Stimulated activated CD8-positive, alpha-beta memory T cell treated with anti-CD3 and anti-CD28 coated beads, Interleukin-7, amount 100 ng/mL, for 48 hours (primary cell): ENCODE measurements at regions not wholly inside any gene's neighbourhood (a gene's known extent, or its start where the extent isn't known, plus 50 kb on each side); places are given as distances from the start of the nearest gene placed in this dataset.
"Not testable (repeated sequence)": the region's sequence is repeated elsewhere in the genome, so short reads cannot be mapped to it uniquely, and the experiment has no call there.

Experiments used
- DNase-seq, 2 donors: peaks; one replicate each; pipeline ENCODE4 v3.0.0-alpha.2; 2020; ENCODE audit warnings: low read depth in 1 of 2; ENCODE audit errors: extremely low read depth in 1 of 2

DNA sequence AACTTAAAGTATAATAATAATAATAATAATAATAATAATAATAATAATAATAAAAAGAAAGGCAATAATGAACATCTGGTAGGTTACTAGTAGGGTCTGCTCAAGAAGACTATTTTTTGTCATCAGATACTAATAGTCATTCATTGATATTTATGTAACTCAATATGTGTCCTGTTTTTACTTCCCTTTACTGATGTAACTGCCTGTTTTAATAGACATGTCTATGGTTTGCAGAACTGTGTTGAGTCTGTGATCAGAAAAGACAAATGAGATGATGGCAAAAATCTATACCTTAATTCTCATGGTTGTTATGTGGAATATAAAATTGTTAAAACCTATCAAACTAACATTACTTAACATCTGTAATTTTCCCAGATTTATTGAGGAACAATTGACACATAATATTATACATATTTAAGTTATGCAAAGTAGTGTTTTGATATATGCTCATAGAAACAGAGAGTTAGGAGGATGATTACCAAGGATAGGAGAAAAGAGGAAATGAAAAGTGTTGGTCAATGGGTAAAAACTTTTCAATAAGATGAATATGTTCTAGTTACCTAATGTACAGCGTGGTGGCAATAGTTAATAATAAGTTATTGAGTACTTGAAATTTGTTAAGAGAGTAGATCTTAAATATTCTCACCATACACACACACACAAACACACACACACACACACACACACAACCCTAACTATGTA lies 699.4 kb downstream of the ZPLD1 start:
- no peak for DNase-seq

DNA sequence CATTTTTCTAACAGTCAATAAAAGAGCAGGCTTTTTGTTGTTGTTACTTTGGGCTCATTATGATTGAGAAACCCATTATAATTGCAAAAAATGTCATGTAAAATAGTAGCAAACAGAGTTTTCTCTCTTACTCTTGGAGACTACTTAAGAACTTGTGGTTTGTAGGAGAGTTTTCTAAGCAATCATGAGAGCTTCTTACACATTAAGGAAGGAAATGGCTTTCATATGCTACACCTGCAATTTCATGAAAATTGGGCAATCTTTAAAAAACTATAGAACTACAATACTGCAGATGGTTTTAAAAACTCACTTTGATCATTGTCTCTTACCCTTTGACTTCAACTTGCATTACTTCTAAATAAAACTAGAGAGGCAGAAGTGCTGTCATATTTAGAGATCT lies 701.8 kb downstream of the ZPLD1 start:
- no peak for DNase-seq

DNA sequence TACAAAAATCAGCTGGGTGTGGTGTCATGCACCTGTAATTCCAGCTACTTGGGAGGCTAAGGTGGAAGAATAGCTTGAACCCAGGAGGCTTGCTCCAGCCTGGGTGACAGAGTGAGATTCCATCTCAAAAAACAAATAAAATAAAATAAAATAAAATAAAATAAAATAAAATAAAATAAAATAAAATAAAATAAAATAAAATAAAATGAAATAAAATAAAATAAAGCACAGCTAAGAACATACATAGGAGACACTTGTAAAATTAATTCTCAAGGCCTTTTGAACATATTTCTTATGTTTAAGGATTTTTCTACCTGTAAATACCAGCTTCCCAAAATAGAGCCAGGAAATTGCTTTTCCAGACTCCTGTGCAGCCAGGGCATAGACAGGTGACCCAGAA lies 703.0 kb downstream of the ZPLD1 start:
- no peak for DNase-seq

DNA sequence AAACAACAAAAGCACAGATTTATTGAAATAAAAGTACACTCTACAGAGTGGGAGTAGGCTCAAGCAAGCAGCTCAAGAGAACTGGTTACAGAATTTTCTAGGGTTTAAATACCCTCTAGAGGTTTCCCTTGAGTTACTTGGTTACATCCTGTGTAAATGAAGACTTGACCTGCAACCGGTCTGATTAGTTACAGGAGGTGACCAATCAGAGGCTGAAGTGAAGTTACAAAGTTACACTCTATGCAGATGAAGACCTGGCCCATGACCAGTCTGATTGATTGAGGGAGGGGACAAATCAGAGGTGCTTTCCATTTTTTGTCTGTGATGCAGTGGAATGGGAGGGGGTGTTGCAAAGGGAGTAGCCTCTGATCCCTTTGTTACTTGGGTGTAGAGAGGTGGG lies 723.4 kb downstream of the ZPLD1 start:
- DNase-seq, result no peak

DNA sequence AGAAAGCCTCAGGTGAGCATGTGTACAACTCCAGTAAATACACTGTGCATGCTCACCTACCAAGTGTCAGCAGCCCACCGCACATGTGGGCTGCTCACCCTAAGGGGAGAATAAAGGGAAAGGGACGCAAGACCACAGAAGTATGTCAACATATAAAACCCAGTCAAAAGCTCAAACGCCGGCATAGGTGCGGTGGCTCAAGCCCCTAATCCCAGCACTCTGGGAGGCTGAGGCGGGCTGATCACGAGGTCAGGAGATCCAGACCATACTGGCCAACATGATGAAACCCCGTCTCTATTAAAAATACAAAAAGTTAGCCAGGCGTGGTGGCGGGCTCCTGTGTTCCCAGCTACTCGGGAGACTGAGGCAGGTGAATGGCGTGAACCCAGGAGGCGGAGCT lies 732.1 kb downstream of the ZPLD1 start:
- DNase-seq, result no peak

DNA sequence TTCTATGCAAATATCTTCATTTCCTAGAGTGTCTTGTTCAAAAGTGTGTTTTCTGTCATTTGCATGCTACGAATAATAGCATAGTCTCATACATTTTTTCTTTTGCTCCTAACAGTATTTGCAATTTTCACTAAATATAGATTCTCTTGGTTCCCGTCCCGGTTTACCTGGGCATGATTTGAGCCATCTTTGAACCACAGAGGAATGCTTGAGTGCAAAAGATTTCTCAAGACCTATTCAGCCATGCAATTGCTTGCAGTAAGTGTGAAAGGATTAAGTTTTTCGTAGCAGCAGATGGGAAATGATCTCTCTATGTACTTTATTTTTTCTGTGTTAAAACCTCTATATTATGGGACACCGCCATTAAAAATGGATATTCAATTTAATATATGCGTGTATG lies 733.0 kb downstream of the ZPLD1 start:
- no peak for DNase-seq

DNA sequence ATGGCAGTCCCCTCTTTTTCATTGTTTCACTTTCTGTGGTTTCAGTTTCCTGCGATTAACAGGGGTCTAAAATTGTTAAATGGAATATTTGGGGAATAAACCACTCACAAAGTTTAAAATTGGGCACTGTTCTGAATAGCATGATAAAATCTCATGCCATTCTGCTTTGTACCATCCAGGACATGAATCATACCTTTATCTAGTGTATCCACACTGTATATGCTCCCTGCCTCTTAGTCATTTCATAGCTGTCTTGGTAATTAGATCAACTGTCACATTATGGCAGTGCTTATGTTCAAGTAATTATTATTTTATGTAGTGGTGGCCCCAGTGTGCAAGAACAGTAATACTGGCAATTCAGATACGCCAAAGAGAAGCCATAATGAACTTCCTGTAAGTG lies 734.5 kb downstream of the ZPLD1 start:
- DNase-seq, result no peak

DNA sequence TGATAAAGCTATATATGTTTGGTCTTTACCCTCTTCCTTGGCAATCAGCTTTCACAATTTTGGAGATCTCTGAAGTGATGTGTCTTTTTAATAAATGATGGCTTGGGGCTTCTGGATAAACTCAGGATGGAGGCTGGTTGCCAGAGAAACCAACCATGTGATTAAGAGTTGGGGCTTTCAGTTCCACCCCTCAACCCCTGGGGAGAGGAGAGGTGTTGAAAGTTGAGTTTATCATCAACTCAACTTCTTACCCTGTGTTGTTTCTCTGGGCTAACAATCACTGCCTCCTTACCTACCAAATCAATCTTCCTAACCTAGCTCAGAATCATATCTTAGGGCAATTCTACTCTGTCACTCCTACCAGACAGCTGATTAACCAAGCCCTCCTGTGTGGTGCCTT lies 735.8 kb downstream of the ZPLD1 start:
- no peak for DNase-seq

DNA sequence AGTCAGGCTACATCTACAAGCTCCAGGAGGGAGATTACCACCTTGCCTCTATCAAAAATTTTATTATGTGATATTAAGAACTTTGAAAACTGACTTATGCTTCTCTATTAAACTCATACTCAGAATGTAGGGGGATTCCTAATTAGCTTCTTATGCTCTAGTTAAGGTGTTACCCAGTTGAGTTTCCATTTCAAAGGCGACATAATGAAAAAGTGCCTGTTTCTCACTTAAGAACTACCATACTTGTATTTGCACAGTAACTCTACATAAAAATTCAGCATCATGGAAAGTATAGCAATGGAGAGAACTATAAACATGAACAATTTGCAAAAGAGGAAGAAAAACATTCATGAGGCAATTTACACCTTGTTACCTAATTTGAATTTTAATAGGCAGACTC lies 739.1 kb downstream of the ZPLD1 start:
- DNase-seq, result no peak

DNA sequence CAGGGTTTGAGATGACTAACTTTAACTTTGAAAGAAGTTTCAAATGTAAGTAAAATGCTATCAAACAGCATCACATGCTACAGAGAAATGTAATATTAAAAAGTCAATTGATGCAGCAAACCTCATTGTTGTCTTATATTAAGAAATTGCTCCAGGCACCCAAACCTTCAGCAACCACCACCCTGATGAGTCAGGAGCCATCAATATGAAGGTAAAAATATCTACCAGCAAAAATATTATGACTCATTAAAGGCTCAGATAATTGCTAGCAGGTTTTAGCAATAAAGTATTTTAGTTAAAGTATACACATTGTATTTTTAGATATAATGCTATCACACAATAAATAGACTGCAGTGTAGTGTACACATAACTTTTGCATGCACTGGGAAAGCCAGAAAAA lies 746.3 kb downstream of the ZPLD1 start:
- DNase-seq, result no peak

DNA sequence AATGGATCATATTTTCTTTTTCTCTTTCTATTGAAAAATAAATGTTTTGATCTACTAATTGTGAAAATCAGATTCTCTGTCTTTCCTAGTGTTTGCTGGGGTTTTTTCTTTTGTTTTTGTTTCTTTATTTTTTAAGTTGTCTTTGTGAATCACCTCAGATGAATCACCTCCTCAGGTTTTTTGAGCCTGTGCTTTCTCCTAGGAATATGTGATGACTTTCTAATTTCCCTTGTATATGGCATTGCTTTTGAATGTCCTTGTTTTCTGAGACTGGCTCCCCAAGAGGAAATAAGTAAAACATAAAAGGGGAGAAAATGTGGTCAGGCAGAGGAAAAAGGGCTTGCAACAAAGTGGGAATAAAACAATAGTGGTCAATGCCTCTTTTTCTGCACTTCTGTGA lies 750.0 kb downstream of the ZPLD1 start:
- DNase-seq, result no peak

DNA sequence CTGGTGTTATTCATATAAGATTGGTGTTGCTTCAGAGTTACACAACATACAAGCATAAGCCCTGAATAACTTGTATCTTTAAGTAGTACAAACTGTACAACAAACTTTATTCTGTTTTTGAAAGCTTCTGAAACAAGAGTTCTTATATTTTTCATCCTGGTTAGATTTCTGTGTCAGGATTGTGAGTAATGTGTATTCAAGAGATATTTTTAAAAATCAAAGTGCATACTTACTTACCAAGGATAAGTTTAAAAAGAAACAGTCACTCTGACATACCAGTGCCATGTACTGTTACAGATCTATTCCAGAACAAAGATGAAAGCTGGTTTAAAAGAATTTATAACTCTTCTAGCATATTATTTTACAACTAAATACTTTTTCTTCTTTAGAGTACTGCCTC lies 755.1 kb downstream of the ZPLD1 start:
- no peak for DNase-seq

DNA sequence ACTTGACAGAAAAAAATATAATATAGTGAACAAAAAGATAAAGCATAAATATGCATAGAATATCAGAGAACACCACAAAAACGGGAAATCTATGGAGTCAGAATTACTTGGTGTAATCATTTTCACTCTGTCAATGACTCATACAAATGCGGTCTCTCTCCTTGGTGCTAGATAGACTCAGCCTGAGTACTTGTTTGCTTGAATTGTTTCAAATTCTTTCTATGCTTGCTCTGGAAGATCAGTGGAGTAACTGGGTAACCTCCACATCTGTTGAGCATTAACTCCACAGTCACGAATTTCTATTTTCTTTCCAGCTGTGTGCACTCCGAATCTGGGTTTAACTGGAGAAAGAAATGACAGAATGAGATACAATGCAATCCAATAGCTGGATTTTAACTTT lies 760.4 kb downstream of the ZPLD1 start:
- DNase-seq, result no peak

DNA sequence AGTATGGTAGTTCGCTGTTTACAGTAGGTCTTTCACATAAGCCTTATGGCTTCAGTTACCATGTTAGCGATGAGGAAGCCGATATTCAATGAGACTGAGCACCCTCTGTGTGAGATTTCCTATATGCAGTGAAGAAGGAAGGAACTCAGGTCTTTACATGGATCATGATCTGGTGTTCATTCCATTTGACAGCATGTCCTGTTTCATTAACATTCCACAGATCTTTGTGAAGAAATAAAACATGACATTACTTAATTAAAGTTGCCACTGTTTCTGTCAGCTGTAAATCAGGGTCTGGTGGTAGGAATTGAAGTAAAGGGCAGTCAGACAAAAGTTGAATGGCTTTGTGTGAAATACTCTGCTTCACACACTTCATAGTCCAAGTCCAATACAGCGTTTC lies 768.6 kb downstream of the ZPLD1 start:
- no peak for DNase-seq

DNA sequence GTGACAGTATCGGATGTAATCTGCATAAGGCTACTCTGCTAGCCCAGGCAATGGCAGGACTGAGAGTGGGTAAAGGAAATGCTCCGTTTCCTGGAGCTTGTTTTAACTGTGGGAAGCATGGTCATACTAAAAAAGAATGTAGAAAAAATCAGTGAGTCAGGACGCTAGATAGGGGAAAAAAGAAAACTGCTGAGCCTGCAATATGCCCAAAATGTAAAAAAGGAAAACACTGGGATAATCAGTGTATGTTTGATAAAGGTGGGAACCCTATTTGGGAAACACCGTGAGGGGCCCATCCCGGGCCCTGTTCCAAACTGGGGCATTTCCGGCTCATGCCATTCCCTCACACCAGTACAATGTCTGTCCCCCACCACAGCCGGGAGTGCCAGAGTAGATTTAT lies 775.8 kb downstream of the ZPLD1 start:
- DNase-seq, result no peak

DNA sequence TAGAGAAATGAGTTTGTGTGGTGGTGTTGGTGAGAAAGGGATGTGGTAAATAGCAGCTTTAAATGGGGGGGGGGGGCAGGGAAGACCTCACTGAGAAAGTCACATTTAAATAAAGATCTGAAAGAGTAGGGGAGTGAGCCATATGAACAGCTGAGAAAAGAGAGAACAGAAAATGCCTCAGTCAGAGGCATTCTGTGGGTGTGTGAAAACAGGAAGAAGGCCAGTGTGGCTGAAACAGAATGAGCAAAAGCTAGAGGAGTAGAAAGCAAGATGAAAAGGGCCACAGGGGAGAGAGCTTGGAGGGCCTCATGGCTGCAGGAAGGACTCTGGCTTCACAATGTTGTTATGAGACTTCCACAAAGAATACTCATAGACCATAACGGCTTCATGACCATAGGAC lies 783.3 kb downstream of the ZPLD1 start:
- DNase-seq, result no peak

DNA sequence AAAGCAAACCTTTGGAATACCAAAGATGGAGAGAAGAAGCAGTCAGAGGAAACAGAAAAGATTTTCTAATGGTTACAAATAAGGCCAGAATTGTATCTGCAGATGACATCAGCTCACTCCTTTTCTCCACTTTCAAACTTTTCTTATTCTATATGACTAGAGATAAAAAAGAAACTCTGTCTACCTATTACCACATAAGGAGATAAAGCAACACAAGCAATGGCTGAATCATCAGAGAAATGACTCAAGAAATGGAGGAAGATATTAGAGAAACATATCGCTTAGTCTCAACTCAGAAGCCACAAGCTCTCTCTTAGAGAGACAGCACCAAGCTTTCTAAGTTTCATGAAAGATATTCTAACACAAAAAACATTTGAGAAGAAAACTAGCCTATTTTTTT lies 784.0 kb downstream of the ZPLD1 start:
- DNase-seq, result no peak

DNA sequence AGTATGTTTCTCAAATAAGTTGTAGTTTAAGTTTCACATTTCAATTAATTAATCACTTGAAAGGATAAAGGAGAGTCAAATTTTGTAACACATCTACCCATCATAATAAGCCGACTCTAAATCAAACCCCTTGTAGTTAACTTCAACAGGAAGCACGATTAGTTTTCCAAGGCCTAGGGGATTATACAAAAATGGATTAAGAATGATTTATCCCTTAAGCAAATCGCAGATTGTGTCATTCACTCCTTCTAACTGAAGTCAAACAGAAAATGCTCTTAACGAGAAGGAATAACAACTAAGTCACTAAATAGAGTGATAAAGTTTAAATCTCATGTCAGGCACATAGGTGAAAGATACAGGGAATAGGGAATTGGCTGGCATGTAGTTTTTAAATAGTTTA lies 792.8 kb downstream of the ZPLD1 start:
- no peak for DNase-seq

DNA sequence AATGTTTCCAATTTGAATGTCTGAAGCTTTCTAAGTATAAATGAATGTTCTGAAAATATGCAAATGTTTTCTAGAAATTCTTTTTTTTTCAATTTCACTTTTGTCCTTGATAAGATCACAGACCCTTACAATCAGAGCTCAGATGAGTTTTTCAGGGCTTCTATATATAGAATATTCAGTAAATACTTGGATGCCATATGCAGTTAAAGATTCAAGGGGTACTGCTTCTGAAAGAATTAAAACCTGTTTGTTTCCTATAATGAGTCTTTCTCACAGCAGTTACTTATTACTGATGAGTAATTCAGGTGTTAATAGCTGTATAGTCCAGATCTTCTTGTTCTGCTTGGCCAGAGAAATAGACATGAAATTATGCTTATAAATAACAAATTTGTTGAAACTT lies 812.6 kb downstream of the ZPLD1 start:
- DNase-seq, result no peak

DNA sequence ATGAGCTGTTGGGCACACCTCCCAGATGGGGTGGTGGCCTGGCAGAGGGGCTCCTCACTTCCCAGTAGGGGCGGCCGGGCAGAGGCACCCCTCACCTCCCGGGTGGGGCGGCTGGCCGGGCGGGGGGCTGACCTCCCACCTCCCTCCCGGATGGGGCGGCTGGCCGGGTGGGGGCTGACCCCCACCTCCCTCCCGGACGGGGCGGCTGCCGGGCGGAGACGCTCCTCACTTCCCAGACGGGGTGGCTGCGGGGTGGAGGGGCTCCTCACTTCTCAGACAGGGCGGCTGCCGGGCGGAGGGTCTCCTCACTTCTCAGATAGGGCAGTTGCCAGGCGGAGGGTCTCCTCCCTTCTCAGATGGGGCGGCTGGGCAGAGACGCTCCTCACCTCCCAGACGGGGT lies 820.0 kb downstream of the ZPLD1 start:
- not testable (repeated sequence) for DNase-seq

DNA sequence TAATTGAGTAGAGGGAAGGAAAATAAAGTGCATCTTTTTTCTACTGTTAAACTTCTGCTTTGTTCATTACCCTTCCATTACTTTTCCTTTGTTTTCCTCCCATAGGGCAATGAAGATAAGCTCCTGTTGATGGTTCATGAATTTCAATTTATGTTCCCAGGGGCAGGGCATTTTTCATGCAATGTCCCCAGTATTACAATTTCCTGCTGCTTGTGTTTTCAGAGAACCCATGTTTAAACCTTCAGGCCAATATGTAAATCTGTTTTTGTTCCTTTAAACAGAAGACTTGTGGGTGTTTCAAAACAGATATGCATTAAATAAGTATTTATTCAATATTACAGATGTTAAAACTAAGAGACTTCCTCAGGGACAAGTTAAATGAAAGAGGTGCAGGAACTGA lies 834.5 kb downstream of the ZPLD1 start:
- no peak for DNase-seq

DNA sequence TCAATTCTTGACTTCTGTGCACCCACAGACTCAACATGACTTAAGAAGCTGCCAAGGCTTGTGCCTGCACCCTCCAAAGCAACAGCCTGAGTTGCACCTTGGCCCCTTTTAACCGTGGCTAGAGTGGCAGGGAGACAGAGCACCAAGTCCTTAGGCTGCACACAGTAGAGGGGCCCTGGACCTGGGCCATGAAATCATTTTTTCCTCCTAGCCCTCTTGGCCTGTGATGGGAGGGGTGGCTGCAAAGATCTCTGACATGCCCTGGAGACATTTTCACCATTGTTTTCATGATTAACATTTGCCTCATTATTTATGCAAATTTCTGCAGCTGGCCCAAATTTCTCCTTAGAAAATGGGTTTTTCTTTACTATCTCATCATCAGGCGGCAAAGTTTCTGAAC lies 836.8 kb downstream of the ZPLD1 start:
- no peak for DNase-seq

DNA sequence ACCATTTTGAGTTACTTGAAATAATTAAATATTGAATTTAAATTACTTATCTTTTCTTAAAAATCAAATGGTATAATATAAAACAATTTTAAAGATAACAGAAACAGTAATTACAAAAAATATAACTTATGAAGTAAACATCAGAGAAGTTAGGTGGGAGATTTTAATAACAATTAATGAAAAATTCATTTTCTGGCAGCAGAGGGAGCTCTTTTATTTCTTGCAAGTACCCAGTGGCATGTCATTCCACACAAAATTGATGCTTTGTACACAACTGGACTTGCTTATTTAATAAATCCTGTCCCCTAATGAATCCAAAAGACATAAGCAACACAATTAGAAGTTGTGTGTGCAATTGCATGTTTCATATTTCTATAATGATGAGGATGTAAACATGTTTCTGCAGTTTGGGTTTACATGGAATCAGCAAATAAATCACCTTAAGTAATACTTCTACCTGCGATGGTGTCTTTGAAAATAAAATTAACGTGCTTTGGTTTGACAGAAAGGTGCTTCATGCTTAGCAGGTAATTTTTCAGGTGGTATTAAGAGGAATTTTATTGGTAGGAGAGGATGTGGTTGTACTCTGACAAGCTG lies 861.3 kb downstream of the ZPLD1 start:
- DNase-seq, result no peak
